SU-DHL-6 (cell line): ENCODE measurements at regions not wholly inside any gene's neighbourhood (a gene's known extent, or its start where the extent isn't known, plus 50 kb on each side); places are given as distances from the start of the nearest gene placed in this dataset.
"Not testable (repeated sequence)": the region's sequence is repeated elsewhere in the genome, so short reads cannot be mapped to it uniquely, and the experiment has no call there.

Source experiments
- H2AFZ ChIP-seq: fragments of 200-600 bp; sonication (generic); 2 replicates; pipeline ENCODE4 v1.6.1; 2014; ENCODE audit warnings: low read depth, mild to moderate bottlenecking, moderate library complexity, mixed read lengths, antibody characterized with exemption, low read length; ENCODE audit not compliant: severe bottlenecking
- H3F3A ChIP-seq: fragments of 200-600 bp; shearing (Covaris generic); 2 replicates; pipeline ENCODE4 v1.6.0; 2016; ENCODE audit warnings: antibody characterized with exemption, mild to moderate bottlenecking; ENCODE audit not compliant: insufficient read depth
- H3K27ac ChIP-seq: fragments of 200-600 bp; sonication (generic); 2 replicates; pipeline ENCODE4 v1.5.1; 2016; ENCODE audit warnings: low read depth, mild to moderate bottlenecking, low read length, moderate library complexity, mixed read lengths
- H3K27me3 ChIP-seq: fragments of 200-600 bp; sonication (generic), shearing (Covaris generic); 2 replicates; pipeline ENCODE4 v1.6.0; 2014; ENCODE audit warnings: mild to moderate bottlenecking, low read length
- H3K36me3 ChIP-seq: fragments of 200-600 bp; sonication (generic); 2 replicates; pipeline ENCODE4 v1.6.1; 2014; ENCODE audit warnings: mild to moderate bottlenecking, low read length, mixed read lengths
- H3K4me2 ChIP-seq: fragments of 300-600, 200-600 bp; shearing (Covaris generic), sonication (generic); 2 replicates; pipeline ENCODE4 v1.6.0; 2014; ENCODE audit warnings: low read length, low read depth, mild to moderate bottlenecking; ENCODE audit not compliant: poor library complexity, severe bottlenecking
- H3K4me3 ChIP-seq: fragments of 200-600 bp; sonication (generic); 2 replicates; pipeline ENCODE4 v1.5.1; 2014; ENCODE audit warnings: antibody characterized with exemption, low read length, mild to moderate bottlenecking, mixed read lengths; ENCODE audit not compliant: insufficient read depth, poor library complexity, severe bottlenecking
- H3K79me2 ChIP-seq: fragments of 200-600 bp; sonication (generic); 2 replicates; pipeline ENCODE4 v1.6.1; 2014; ENCODE audit warnings: mild to moderate bottlenecking, low read length, moderate library complexity; ENCODE audit not compliant: insufficient read depth
- H3K9ac ChIP-seq: fragments of 200-600 bp; sonication (generic); 2 replicates; pipeline ENCODE4 v1.7.0; 2014; ENCODE audit warnings: mild to moderate bottlenecking, low read length
- H3K9me2 ChIP-seq: fragments of 200-600 bp; sonication (generic); replicated peaks from 2 replicates; pipeline ENCODE4 v1.6.1; 2014; ENCODE audit warnings: low read length; ENCODE audit not compliant: insufficient read depth
- H3K9me3 ChIP-seq: fragments of 200-600 bp; sonication (generic); 2 replicates; pipeline ENCODE4 v1.6.1; 2014; ENCODE audit warnings: low read length, mixed read lengths; ENCODE audit not compliant: insufficient read depth
- H4K20me1 ChIP-seq: fragments of 200-600 bp; sonication (generic); 2 replicates; pipeline ENCODE4 v1.6.1; 2014; ENCODE audit warnings: low read depth, mild to moderate bottlenecking, antibody characterized with exemption, low read length, moderate library complexity, mixed read lengths
- EZH2phosphoT487 ChIP-seq: fragments of 200-600 bp; sonication (generic), shearing (Covaris generic); conservative IDR thresholded peaks from 2 replicates; pipeline ENCODE4 v1.6.1; 2018; ENCODE audit warnings: mild to moderate bottlenecking, antibody characterized with exemption, low read length, moderate library complexity, mixed read lengths
- TF ChIP-seq, protein P1 (sequence below): fragments of 200-600 bp; sonication (generic); IDR thresholded peaks from one replicate; pipeline ENCODE4 v1.5.1; 2017; ENCODE audit warnings: antibody characterized with exemption, mild to moderate bottlenecking, low read length, moderate library complexity; ENCODE audit not compliant: insufficient read depth, poor library complexity, severe bottlenecking

- H3K9me3 ChIP-seq = no peaks in the 10 kb centered on the region
- no peak overlapping the region for H2AFZ ChIP-seq
- no peaks in the 10 kb centered on the region for H3K27me3 ChIP-seq
- H3K79me2 ChIP-seq = no peaks in the 10 kb centered on the region
- H3K4me3 ChIP-seq = no peak overlapping the region
- H3F3A ChIP-seq = no peaks in the 10 kb centered on the region
- no peak overlapping the region for H3K4me2 ChIP-seq
- H3K36me3 ChIP-seq = no peaks in the 10 kb centered on the region
- TF ChIP-seq, protein P1, sequence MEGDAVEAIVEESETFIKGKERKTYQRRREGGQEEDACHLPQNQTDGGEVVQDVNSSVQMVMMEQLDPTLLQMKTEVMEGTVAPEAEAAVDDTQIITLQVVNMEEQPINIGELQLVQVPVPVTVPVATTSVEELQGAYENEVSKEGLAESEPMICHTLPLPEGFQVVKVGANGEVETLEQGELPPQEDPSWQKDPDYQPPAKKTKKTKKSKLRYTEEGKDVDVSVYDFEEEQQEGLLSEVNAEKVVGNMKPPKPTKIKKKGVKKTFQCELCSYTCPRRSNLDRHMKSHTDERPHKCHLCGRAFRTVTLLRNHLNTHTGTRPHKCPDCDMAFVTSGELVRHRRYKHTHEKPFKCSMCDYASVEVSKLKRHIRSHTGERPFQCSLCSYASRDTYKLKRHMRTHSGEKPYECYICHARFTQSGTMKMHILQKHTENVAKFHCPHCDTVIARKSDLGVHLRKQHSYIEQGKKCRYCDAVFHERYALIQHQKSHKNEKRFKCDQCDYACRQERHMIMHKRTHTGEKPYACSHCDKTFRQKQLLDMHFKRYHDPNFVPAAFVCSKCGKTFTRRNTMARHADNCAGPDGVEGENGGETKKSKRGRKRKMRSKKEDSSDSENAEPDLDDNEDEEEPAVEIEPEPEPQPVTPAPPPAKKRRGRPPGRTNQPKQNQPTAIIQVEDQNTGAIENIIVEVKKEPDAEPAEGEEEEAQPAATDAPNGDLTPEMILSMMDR = no peak
- TF ChIP-seq EZH2phosphoT487 = no peak
- no peak overlapping the region for H3K9ac ChIP-seq
- no peaks in the 10 kb centered on the region for H4K20me1 ChIP-seq
- no peak overlapping the region for H3K27ac ChIP-seq
- H3K9me2 ChIP-seq = no peaks in the 10 kb centered on the region
Measured at GRCh38 chrX:77009691-77010090, 437.5 kb upstream of the FGF16 start.

DNA sequence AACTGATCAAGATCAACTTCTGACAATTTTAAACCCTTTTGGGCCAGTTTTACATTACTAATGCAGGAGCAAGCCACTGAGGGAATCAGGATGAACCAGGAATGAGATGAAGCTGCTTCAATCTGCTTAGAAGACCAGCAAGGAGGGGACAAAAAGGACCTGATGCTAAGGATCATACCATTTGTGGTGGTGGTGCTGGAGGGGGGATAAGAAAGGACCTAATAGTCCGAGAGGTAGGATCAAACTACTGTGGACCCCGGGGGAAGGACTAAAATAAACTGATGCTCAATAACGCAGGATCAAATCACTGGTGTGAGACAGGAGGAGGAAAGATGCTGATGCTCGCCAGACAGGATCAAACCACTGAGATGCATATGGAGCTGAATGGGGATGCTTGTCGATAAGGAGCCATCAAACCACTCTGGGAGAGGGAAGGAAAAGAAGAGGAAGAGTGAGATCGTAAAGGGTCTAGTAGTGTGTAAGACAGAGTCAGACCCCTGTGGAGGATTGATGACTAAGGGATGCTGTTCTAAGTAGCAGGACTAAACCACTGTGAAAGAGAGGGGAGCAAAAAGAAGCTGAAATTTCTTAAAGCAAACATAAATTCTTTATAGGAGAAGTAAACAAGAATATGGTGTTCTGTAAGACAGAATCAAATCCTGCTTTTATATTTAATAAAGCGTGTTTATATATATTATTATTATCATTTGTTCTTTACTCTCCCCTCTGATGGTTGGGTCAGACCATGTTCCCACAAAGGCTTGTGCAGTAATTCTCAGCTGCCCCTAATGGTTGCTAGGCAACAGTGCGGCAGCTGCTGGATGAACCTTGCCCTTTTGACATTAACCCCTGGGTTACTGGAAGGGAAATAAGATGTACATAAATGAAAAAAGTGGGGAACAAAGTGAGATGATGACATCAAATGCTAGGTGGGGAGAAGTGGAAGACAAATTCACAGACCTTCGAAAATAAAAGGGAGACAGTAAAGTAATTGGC is 432.5 kb upstream of the FGF16 start:
- Histone ChIP-seq H3K36me3 (no peaks in the 10 kb centered on the region), H3F3A (no peaks in the 10 kb centered on the region), H3K27me3 (no peaks in the 10 kb centered on the region), H3K79me2 (no peaks in the 10 kb centered on the region), H2AFZ (no peak overlapping the region), H3K4me2 (no peak overlapping the region), H3K4me3 (no peak overlapping the region), H3K9me2 (no peaks in the 10 kb centered on the region), H3K27ac (no peak overlapping the region), H3K9me3 (no peaks in the 10 kb centered on the region), H3K9ac (no peak overlapping the region), H4K20me1 (no peaks in the 10 kb centered on the region)
- TF ChIP-seq, protein P1 = no peak
- TF ChIP-seq EZH2phosphoT487 = no peak

GRCh38 chrX:77017093-77017492 is 430.1 kb upstream of the FGF16 start:
- no peak for TF ChIP-seq EZH2phosphoT487
- TF ChIP-seq, protein P1 = no peak
- Histone ChIP-seq H3K4me3 (no peak overlapping the region), H2AFZ (no peak overlapping the region), H3K9ac (no peak overlapping the region), H3K27me3 (no peaks in the 10 kb centered on the region), H3K9me2 (no peaks in the 10 kb centered on the region), H3K79me2 (no peaks in the 10 kb centered on the region), H3K4me2 (no peak overlapping the region), H3K9me3 (no peaks in the 10 kb centered on the region), H4K20me1 (no peaks in the 10 kb centered on the region), H3K27ac (no peak overlapping the region), H3F3A (no peaks in the 10 kb centered on the region), H3K36me3 (no peaks in the 10 kb centered on the region)

- not testable (repeated sequence) for H3K27ac ChIP-seq, H3K4me3 ChIP-seq, H3K4me2 ChIP-seq, H4K20me1 ChIP-seq, H3K27me3 ChIP-seq, H3K9ac ChIP-seq, H3K79me2 ChIP-seq, H3K9me2 ChIP-seq, H3K9me3 ChIP-seq, H2AFZ ChIP-seq, H3K36me3 ChIP-seq, H3F3A ChIP-seq
Measured at GRCh38 chrX:77046180-77046810, 400.9 kb upstream of the FGF16 start.
